GM12891 (cell line): ENCODE measurements at regions not wholly inside any gene's neighbourhood (a gene's known extent, or its start where the extent isn't known, plus 50 kb on each side); places are given as distances from the start of the nearest gene placed in this dataset.

ENCODE experiments used
- PAX5 ChIP-seq: IDR thresholded peaks from 2 replicates; pipeline ENCODE4 v1.6.1; 2011; ENCODE audit warnings: low read length, moderate library complexity, mild to moderate bottlenecking; ENCODE audit not compliant: insufficient read depth, severe bottlenecking
- POLR2A ChIP-seq: IDR thresholded peaks from 2 replicates; pipeline ENCODE4 v1.6.1; 2011; ENCODE audit warnings: low read depth, low read length, control low read depth
- POLR2AphosphoS5 ChIP-seq: IDR thresholded peaks from 2 replicates; pipeline ENCODE4 v1.6.1; 2011; ENCODE audit warnings: low read depth, low read length, control low read depth
- POU2F2 ChIP-seq: IDR thresholded peaks from 2 replicates; pipeline ENCODE4 v1.6.1; 2011; ENCODE audit warnings: low read depth, mild to moderate bottlenecking, control low read depth, low read length, moderate library complexity
- SPI1 ChIP-seq: IDR thresholded peaks from 2 replicates; pipeline ENCODE4 v1.6.1; 2011; ENCODE audit warnings: low read depth, low read length, control low read depth
- TAF1 ChIP-seq: IDR thresholded peaks from 2 replicates; pipeline ENCODE4 v1.6.1; 2011; ENCODE audit warnings: low read depth, low read length, control low read depth

GRCh38 chr5:152688561-152689249, 283.6 kb upstream of the NMUR2 start:
- TF ChIP-seq POLR2A (no peak), TAF1 (no peak), SPI1 (no peak), POU2F2 (no peak), POLR2AphosphoS5 (no peak), PAX5 (no peak)
